IPS-15b (cell line): ENCODE measurements at regions not wholly inside any gene's neighbourhood (a gene's known extent, or its start where the extent isn't known, plus 50 kb on each side); places are given as distances from the start of the nearest gene placed in this dataset.

Experiments
- H3K27me3 ChIP-seq: one replicate; pipeline ENCODE4 v1.6.1; 2013; ENCODE audit warnings: low read length; ENCODE audit not compliant: control insufficient read depth, insufficient read depth
- H3K36me3 ChIP-seq: one replicate; pipeline ENCODE4 v1.6.1; 2013; ENCODE audit warnings: low read length; ENCODE audit not compliant: control insufficient read depth, insufficient read depth
- H3K4me1 ChIP-seq: one replicate; pipeline ENCODE4 v1.6.1; 2013; ENCODE audit warnings: mild to moderate bottlenecking, low read length; ENCODE audit not compliant: control insufficient read depth, insufficient read depth
- H3K4me3 ChIP-seq: one replicate; pipeline ENCODE4 v1.5.1; 2013; ENCODE audit warnings: low read depth, low read length
- H3K9ac ChIP-seq: one replicate; pipeline ENCODE4 v1.6.1; 2013; ENCODE audit warnings: low read depth, mild to moderate bottlenecking, low read length
- H3K9me3 ChIP-seq: one replicate; pipeline ENCODE4 v1.6.1; 2013; ENCODE audit warnings: mild to moderate bottlenecking, low read length; ENCODE audit not compliant: control insufficient read depth, insufficient read depth

DNA sequence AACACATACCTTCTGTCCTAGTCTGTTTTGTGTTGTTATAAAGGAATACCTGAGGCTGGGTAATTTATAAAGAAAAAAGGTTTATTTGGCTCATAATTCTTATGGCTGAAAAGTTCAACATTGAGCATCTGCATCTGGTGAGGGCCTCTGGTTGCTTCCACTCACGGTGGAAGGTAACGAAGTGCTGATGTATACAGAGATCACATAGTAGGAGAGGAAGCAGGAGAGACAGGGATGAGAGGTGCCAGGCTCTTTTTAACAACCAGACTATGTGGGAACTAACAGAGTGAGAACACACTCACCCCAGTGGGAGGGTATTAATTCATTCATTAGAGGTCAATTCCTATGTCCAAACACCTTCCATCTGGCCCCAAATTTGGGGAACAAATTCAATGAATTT is 463.8 kb downstream of the DSC3 start:
- no peaks in the 10 kb centered on the region for H3K4me1 ChIP-seq
- H3K9ac ChIP-seq: no peak overlapping the region
- no peak overlapping the region for H3K4me3 ChIP-seq
- no peaks in the 10 kb centered on the region for H3K36me3 ChIP-seq
- no peaks in the 10 kb centered on the region for H3K9me3 ChIP-seq
- H3K27me3 ChIP-seq: no peaks in the 10 kb centered on the region

DNA sequence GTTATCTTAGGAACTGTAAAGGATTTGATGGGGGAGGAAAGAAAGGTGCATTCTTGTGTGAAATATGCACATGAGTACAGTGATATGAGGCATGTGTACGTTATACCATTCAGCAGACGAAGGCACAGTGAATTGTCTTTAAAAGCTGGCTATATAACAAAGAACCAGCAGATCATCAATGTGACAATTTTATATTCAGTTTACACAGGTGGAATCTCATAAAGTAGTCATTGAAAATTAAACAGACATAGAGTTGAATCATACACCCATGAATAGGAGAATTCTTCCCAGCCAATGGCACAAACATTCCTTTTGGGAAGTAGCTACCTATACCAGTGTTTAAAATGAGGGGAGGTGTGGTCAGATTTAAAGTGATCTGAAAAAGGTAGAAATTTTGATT is 470.3 kb downstream of the DSC3 start:
- Histone ChIP-seq H3K9ac (no peak overlapping the region), H3K4me3 (no peak overlapping the region), H3K9me3 (no peaks in the 10 kb centered on the region), H3K36me3 (no peaks in the 10 kb centered on the region), H3K4me1 (no peaks in the 10 kb centered on the region), H3K27me3 (no peaks in the 10 kb centered on the region)

GRCh38 chr18:30568333-30568732 is 474.2 kb downstream of the DSC3 start:
- Histone ChIP-seq H3K27me3 (no peaks in the 10 kb centered on the region), H3K9me3 (no peaks in the 10 kb centered on the region), H3K4me3 (no peak overlapping the region), H3K4me1 (no peaks in the 10 kb centered on the region), H3K36me3 (no peaks in the 10 kb centered on the region), H3K9ac (no peak overlapping the region)

- H3K4me3 ChIP-seq: no peak overlapping the region
- H3K9ac ChIP-seq: no peak overlapping the region
- no peaks in the 10 kb centered on the region for H3K9me3 ChIP-seq
- no peaks in the 10 kb centered on the region for H3K27me3 ChIP-seq
- no peaks in the 10 kb centered on the region for H3K4me1 ChIP-seq
- H3K36me3 ChIP-seq: no peaks in the 10 kb centered on the region
Measured at GRCh38 chr18:30566877-30567276, 475.7 kb downstream of the DSC3 start.

DNA sequence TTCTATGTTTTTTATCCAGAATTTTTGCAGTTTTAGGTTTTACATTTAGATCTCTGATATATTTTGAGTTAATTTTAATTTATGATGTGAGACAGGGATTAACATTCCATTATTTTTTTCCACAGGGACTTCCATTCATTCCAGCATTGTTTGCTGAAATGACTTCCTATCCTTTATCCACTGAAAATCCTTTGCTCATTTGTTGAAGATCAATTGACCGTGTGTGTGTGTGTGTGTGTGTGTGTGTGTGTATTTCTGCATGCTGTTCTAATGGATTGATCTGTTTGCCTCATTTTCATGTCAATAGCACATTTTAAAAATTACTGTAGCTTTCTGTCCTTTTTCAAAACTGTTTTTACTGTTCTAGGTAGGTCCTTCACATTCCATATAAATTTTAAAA is 480.3 kb downstream of the DSC3 start:
- H3K4me1 ChIP-seq: no peaks in the 10 kb centered on the region
- no peak overlapping the region for H3K4me3 ChIP-seq
- no peaks in the 10 kb centered on the region for H3K36me3 ChIP-seq
- H3K9me3 ChIP-seq: no peaks in the 10 kb centered on the region
- H3K27me3 ChIP-seq: no peaks in the 10 kb centered on the region
- no peak overlapping the region for H3K9ac ChIP-seq

GRCh38 chr18:30556112-30556511 is 486.4 kb downstream of the DSC3 start:
- Histone ChIP-seq H3K4me3 (no peak overlapping the region), H3K27me3 (no peaks in the 10 kb centered on the region), H3K36me3 (no peaks in the 10 kb centered on the region), H3K9ac (no peak overlapping the region), H3K9me3 (no peaks in the 10 kb centered on the region), H3K4me1 (no peaks in the 10 kb centered on the region)

DNA sequence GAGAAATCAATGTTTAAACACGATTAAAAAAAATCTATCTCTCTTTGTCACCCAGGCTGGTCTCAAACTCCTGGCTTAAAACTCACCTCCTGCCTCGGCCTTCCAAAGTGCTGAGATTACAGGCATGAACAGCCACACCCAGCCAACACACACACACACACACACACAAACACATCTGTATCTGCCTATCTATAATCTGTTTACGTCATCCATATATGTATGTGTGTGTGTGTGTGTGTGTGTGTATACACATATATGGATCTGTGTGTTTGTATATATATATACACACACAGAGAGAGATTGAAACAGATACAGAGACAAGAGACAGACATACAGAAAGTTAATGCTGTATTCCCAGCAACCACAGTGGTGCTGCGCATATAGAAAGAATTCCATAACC is 497.1 kb downstream of the DSC3 start:
- Histone ChIP-seq H3K27me3 (no peaks in the 10 kb centered on the region), H3K9ac (no peak overlapping the region), H3K9me3 (no peaks in the 10 kb centered on the region), H3K4me3 (no peak overlapping the region), H3K36me3 (no peaks in the 10 kb centered on the region), H3K4me1 (no peaks in the 10 kb centered on the region)

DNA sequence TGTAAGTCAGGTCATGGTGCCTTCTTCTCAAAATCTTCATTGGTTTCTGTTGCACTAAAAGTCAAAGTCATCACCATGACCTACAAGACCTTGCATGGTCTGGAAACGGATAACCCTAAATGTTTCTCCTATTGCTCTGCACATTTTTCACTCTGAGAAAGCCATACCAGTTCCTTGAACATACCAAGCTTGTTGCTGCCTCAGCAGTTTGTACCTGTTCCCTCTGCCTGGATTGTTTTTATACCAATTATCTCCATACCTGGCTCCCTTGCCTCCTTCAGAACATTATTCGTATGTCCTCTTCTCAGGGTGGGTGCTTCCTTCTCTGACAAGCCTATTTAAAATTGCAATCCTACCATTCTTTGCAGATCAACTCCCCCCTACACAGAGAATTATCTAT is 498.4 kb downstream of the DSC3 start:
- H3K9ac ChIP-seq: no peak overlapping the region
- H3K4me1 ChIP-seq: no peaks in the 10 kb centered on the region
- no peaks in the 10 kb centered on the region for H3K36me3 ChIP-seq
- H3K27me3 ChIP-seq: no peaks in the 10 kb centered on the region
- H3K4me3 ChIP-seq: no peak overlapping the region
- H3K9me3 ChIP-seq: no peaks in the 10 kb centered on the region

DNA sequence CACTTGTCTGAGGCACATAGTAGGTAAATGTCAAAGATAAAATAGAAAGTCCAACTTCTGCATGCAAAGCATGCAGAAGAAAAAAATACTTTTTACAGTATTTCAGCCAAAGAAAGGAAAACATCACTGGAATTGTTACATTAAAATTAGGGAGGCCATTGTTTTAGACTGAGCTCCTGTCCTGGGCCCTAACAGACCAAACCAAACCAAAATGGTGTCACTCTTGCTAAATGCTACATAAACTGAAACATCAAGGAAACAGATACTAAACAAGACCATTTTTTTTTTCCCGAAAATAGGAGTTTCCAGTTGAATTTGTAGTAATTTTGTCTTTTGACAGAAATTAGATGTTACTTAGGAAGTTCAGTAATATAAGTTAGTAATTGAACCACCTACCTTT is 508.8 kb downstream of the DSC3 start:
- H3K27me3 ChIP-seq: no peaks in the 10 kb centered on the region
- no peaks in the 10 kb centered on the region for H3K9me3 ChIP-seq
- no peak overlapping the region for H3K4me3 ChIP-seq
- H3K4me1 ChIP-seq: no peaks in the 10 kb centered on the region
- H3K9ac ChIP-seq: no peak overlapping the region
- H3K36me3 ChIP-seq: no peaks in the 10 kb centered on the region

DNA sequence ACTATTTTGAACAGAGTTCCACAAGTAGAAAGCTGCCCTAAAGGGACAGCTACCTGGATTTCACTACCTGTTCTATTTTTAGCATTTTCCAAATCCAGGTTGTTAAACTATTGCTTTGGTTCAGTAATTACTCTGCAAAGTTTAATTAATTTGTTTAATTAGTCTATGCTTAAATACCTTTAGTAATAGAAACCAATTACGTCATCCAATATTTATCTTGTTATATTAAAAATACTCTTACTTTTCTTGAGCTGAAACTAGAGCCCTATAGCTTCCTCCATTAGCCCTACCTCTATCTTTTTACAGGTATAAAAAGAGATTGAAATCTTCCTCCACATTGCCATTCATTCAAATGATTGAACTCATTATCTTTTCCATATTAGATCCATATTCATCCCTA is 514.6 kb downstream of the DSC3 start:
- H3K27me3 ChIP-seq: no peaks in the 10 kb centered on the region
- H3K4me3 ChIP-seq: no peak overlapping the region
- no peaks in the 10 kb centered on the region for H3K36me3 ChIP-seq
- no peak overlapping the region for H3K9ac ChIP-seq
- H3K4me1 ChIP-seq: peaks cover 11% of the 10 kb centered on the region
- no peaks in the 10 kb centered on the region for H3K9me3 ChIP-seq

DNA sequence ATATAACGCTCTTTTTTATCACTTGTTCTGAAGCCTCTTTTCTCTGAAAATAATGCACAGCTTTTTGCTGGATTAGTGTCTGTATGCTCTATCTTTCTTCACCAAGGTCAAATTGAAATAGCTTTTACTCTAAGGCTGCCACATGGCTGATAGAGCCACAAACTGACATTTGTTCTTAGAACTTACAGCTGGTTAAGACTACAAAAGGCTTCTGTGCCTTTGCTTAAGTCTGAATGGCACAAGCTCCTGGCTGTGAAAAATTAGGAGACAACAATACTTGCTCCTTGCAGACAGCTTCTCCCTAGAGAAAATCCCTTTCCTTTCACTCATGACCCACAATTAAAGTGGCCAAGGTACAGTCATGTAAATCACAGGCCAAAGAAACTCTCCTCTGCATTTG is 515.3 kb downstream of the DSC3 start:
- Histone ChIP-seq H3K27me3 (no peaks in the 10 kb centered on the region), H3K9ac (no peak overlapping the region), H3K36me3 (no peaks in the 10 kb centered on the region), H3K4me1 (peaks cover 15% of the 10 kb centered on the region), H3K9me3 (no peaks in the 10 kb centered on the region), H3K4me3 (no peak overlapping the region)

GRCh38 chr18:30522288-30522929 is 520.1 kb downstream of the DSC3 start:
- H3K4me3 ChIP-seq: no peak overlapping the region
- no peaks in the 10 kb centered on the region for H3K9me3 ChIP-seq
- H3K9ac ChIP-seq: no peak overlapping the region
- no peaks in the 10 kb centered on the region for H3K27me3 ChIP-seq
- H3K4me1 ChIP-seq: peaks cover 28% of the 10 kb centered on the region
- H3K36me3 ChIP-seq: no peaks in the 10 kb centered on the region
